Liver (tissue), 8 donors: ENCODE measurements at regions not wholly inside any gene's neighbourhood (a gene's known extent, or its start where the extent isn't known, plus 50 kb on each side); places are given as distances from the start of the nearest gene placed in this dataset.

Experiments
- DNase-seq: peaks from one replicate; pipeline ENCODE4 v3.0.0-alpha.2; 2017; ENCODE audit warnings: low spot score
- H3K27ac ChIP-seq, 2 donors: one replicate each; pipeline ENCODE4 v1.7.0; 2013; ENCODE audit warnings: inconsistent platforms in 2 of 2, low read length in 2 of 2, control low read depth in 1 of 2, low read depth in 1 of 2, mild to moderate bottlenecking in 1 of 2
- H3K27me3 ChIP-seq, 4 donors: one replicate each; pipeline versions ENCODE4 v1.6.1 to v1.7.0; 2013; ENCODE audit warnings: low read length in 3 of 4, inconsistent platforms in 1 of 4, mild to moderate bottlenecking in 1 of 4, moderate library complexity in 1 of 4; ENCODE audit not compliant: control insufficient read depth in 4 of 4, insufficient read depth in 4 of 4
- H3K36me3 ChIP-seq, 4 donors: one replicate each; pipeline versions ENCODE4 v1.6.1 to v1.7.0; 2013; ENCODE audit warnings: low read length in 3 of 4, mild to moderate bottlenecking in 3 of 4, low read depth in 1 of 4, moderate library complexity in 1 of 4; ENCODE audit not compliant: control insufficient read depth in 4 of 4, insufficient read depth in 3 of 4
- H3K4me1 ChIP-seq, 4 donors: one replicate each; pipeline versions ENCODE4 v1.6.1 to v1.7.0; 2013; ENCODE audit warnings: low read length in 3 of 4, mild to moderate bottlenecking in 3 of 4, moderate library complexity in 1 of 4; ENCODE audit not compliant: control insufficient read depth in 4 of 4, insufficient read depth in 4 of 4
- H3K4me3 ChIP-seq, 3 donors: one replicate each; pipeline versions ENCODE4 v1.6.1 to v1.7.0; 2013; ENCODE audit warnings: low read length in 3 of 3, control low read depth in 1 of 3, low read depth in 1 of 3, mild to moderate bottlenecking in 1 of 3
- H3K9ac ChIP-seq, 2 donors: one replicate each; pipeline ENCODE4 v1.7.0; 2013; ENCODE audit warnings: low read length in 2 of 2, mild to moderate bottlenecking in 2 of 2, moderate library complexity in 2 of 2, control low read depth in 1 of 2, low read depth in 1 of 2
- H3K9me3 ChIP-seq, 4 donors: one replicate each; pipeline versions ENCODE4 v1.6.1 to v1.7.0; 2013; ENCODE audit warnings: low read length in 3 of 4; ENCODE audit not compliant: control insufficient read depth in 4 of 4
- ATF3 ChIP-seq: IDR thresholded peaks from 2 replicates; pipeline ENCODE4 v1.6.1; 2016; ENCODE audit warnings: antibody characterized with exemption
- CTCF ChIP-seq: fragments of 150-350 bp; IDR thresholded peaks from 2 replicates; pipeline ENCODE4 v1.5.1; 2017; ENCODE audit warnings: improper control_type of control experiment, low read depth, low read length; ENCODE audit not compliant: missing input control
- EGR1 ChIP-seq, 2 donors: IDR thresholded peaks; 2 replicates each; pipeline ENCODE4 v1.6.1; 2016 to 2018; ENCODE audit warnings: antibody characterized with exemption in 2 of 2, low read depth in 2 of 2
- FOXA1 ChIP-seq: IDR thresholded peaks from 2 replicates; pipeline ENCODE4 v1.6.1; 2016; ENCODE audit warnings: antibody characterized with exemption
- FOXA2 ChIP-seq: IDR thresholded peaks from 2 replicates; pipeline ENCODE4 v1.6.1; 2016; ENCODE audit warnings: antibody characterized with exemption
- GABPA ChIP-seq, 2 donors: IDR thresholded peaks in 1 of 2; conservative IDR thresholded peaks in 1 of 2; 2 replicates each; pipeline ENCODE4 v1.6.1; 2016; ENCODE audit warnings: antibody characterized with exemption in 2 of 2, mild to moderate bottlenecking in 1 of 2, moderate library complexity in 1 of 2
- HNF4A ChIP-seq, 2 donors: conservative IDR thresholded peaks; 2 replicates each; pipeline ENCODE4 v1.6.1; 2016; ENCODE audit warnings: antibody characterized with exemption in 2 of 2, mild to moderate bottlenecking in 2 of 2
- HNF4G ChIP-seq: IDR thresholded peaks from 2 replicates; pipeline ENCODE4 v1.6.1; 2016; ENCODE audit warnings: antibody characterized with exemption
- JUND ChIP-seq, 2 donors: IDR thresholded peaks; 2 replicates each; pipeline ENCODE4 v1.6.1; 2016; ENCODE audit warnings: antibody characterized with exemption in 2 of 2
- MAX ChIP-seq: IDR thresholded peaks from 2 replicates; pipeline ENCODE4 v1.6.1; 2016; ENCODE audit warnings: antibody characterized with exemption
- NR2F2 ChIP-seq: IDR thresholded peaks from 2 replicates; pipeline ENCODE4 v1.6.1; 2016; ENCODE audit warnings: antibody characterized with exemption
- RAD21 ChIP-seq, 2 donors: IDR thresholded peaks; 2 replicates each; pipeline ENCODE4 v1.6.1; 2016; ENCODE audit warnings: antibody characterized with exemption in 2 of 2, mild to moderate bottlenecking in 2 of 2
- REST ChIP-seq: IDR thresholded peaks from 2 replicates; pipeline ENCODE4 v1.6.1; 2016; ENCODE audit warnings: antibody characterized with exemption, mild to moderate bottlenecking
- RXRA ChIP-seq, 2 donors: IDR thresholded peaks; 2 replicates each; pipeline ENCODE4 v1.6.1; 2017 to 2018; ENCODE audit warnings: antibody characterized with exemption in 2 of 2, mild to moderate bottlenecking in 1 of 2
- SP1 ChIP-seq: IDR thresholded peaks from 2 replicates; pipeline ENCODE4 v1.6.1; 2018; ENCODE audit warnings: antibody characterized with exemption, mild to moderate bottlenecking
- TAF1 ChIP-seq: conservative IDR thresholded peaks from 2 replicates; pipeline ENCODE4 v1.6.1; 2016; ENCODE audit warnings: antibody characterized with exemption, mild to moderate bottlenecking
- YY1 ChIP-seq: IDR thresholded peaks from 2 replicates; pipeline ENCODE4 v1.6.1; 2016; ENCODE audit warnings: antibody characterized with exemption, mild to moderate bottlenecking
- ZBTB33 ChIP-seq: IDR thresholded peaks from 2 replicates; pipeline ENCODE4 v1.6.1; 2016; ENCODE audit warnings: antibody characterized with exemption
- WGBS: extraction: QIAGEN DNeasy Blood & Tissue Kit; methylation state at CpG from one replicate; pipeline ENCODE4 v1.1.7; 2013; 5-methylcytosine and 5-hydroxymethylcytosine counted together
- donor health status: healthy.
- donor health status: healthy.
- donor health status: healthy.
- donor health status: healthy.
- donor health status: healthy.

- no peak for DNase-seq
- TF ChIP-seq YY1 (no peak), REST (no peak), HNF4G (no peak), JUND (IDR thresholded peaks at IDR 0.05) (no peak), EGR1 (IDR thresholded peaks at IDR 0.05; ENCODE audit: low read depth in 2 of 2) (no peak), FOXA2 (no peak), GABPA (IDR thresholded peaks at IDR 0.05 in 1 of 2, conservative IDR thresholded peaks at IDR 0.05 in 1 of 2) (no peak), CTCF (no peak), MAX (no peak), RAD21 (IDR thresholded peaks at IDR 0.05) (no peak), SP1 (no peak), FOXA1 (no peak), HNF4A (conservative IDR thresholded peaks at IDR 0.05) (no peak), RXRA (IDR thresholded peaks at IDR 0.05) (no peak), NR2F2 (no peak), ZBTB33 (no peak), ATF3 (no peak), TAF1 (no peak)
- no peak overlapping the region for H3K27ac ChIP-seq
- WGBS = 95% methylated on average over 8 of the region's 8 CpGs
- no peak overlapping the region for H3K9ac ChIP-seq
- no peaks in the 10 kb centered on the region for H3K4me1 ChIP-seq
- no peaks in the 10 kb centered on the region for H3K36me3 ChIP-seq
- H3K27me3 ChIP-seq = no peaks in the 10 kb centered on the region
- H3K9me3 ChIP-seq = no peaks in the 10 kb centered on the region
- H3K4me3 ChIP-seq = no peak overlapping the region
These were observed 59.7 kb upstream of the DAPK1 start for GRCh38 chr9:87437966-87438365.

GRCh38 chr9:87441251-87441650 lies 56.4 kb upstream of the DAPK1 start:
- peaks cover 0 to 4% (median 0%) of the 10 kb centered on the region in 4 donors for H3K4me1 ChIP-seq
- no peak for DNase-seq
- no peak overlapping the region for H3K4me3 ChIP-seq
- no peaks in the 10 kb centered on the region for H3K9me3 ChIP-seq
- H3K36me3 ChIP-seq = no peaks in the 10 kb centered on the region
- no peak overlapping the region for H3K27ac ChIP-seq
- WGBS = 93% methylated on average over 2 of the region's 2 CpGs
- no peak overlapping the region for H3K9ac ChIP-seq
- H3K27me3 ChIP-seq = no peaks in the 10 kb centered on the region
- no peak for TF ChIP-seq FOXA1
- no peak for TF ChIP-seq TAF1
- no peak for TF ChIP-seq CTCF
- TF ChIP-seq REST = no peak
- TF ChIP-seq RAD21 (IDR thresholded peaks at IDR 0.05) = no peak
- no peak for TF ChIP-seq EGR1 (IDR thresholded peaks at IDR 0.05; ENCODE audit: low read depth in 2 of 2)
- TF ChIP-seq SP1 = no peak
- no peak for TF ChIP-seq FOXA2
